GM23248 (cell line): ENCODE measurements at regions not wholly inside any gene's neighbourhood (a gene's known extent, or its start where the extent isn't known, plus 50 kb on each side); places are given as distances from the start of the nearest gene placed in this dataset.

Experiments
- DNase-seq: peaks from one replicate; pipeline ENCODE4 v3.0.0-alpha.2; 2015
- H2AFZ ChIP-seq: fragments of 200-600 bp; sonication (generic); 2 replicates; pipeline ENCODE4 v1.6.1; 2016; ENCODE audit warnings: antibody characterized with exemption
- H3F3A ChIP-seq: fragments of 200-600 bp; sonication (generic); 2 replicates; pipeline ENCODE4 v1.6.1; 2016; ENCODE audit warnings: mild to moderate bottlenecking, antibody characterized with exemption, mixed run types; ENCODE audit not compliant: insufficient read depth
- H3K27ac ChIP-seq: fragments of 200-600 bp; sonication (generic); 2 replicates; pipeline ENCODE4 v1.5.1; 2016; ENCODE audit warnings: mild to moderate bottlenecking
- H3K27me3 ChIP-seq: fragments of 200-600 bp; sonication (generic); replicated peaks from 2 replicates; pipeline ENCODE4 v1.6.1; 2016; ENCODE audit warnings: mild to moderate bottlenecking; ENCODE audit not compliant: insufficient read depth
- H3K36me3 ChIP-seq: fragments of 200-600 bp; sonication (generic); 2 replicates; pipeline ENCODE4 v1.6.1; 2016; ENCODE audit warnings: low read depth, mild to moderate bottlenecking
- H3K4me1 ChIP-seq: fragments of 200-600 bp; sonication (generic); 2 replicates; pipeline ENCODE4 v1.6.1; 2016; ENCODE audit warnings: mild to moderate bottlenecking; ENCODE audit not compliant: insufficient read depth
- H3K4me2 ChIP-seq: fragments of 200-600 bp; sonication (generic); one replicate; pipeline ENCODE4 v1.6.1; 2016; ENCODE audit warnings: mild to moderate bottlenecking; ENCODE audit not compliant: unreplicated experiment
- H3K4me3 ChIP-seq: fragments of 200-600 bp; sonication (generic); 2 replicates; pipeline ENCODE4 v1.5.1; 2016; ENCODE audit warnings: mild to moderate bottlenecking
- H3K79me2 ChIP-seq: fragments of 200-600 bp; sonication (generic); 2 replicates; pipeline ENCODE4 v1.6.1; 2016; ENCODE audit warnings: mild to moderate bottlenecking; ENCODE audit not compliant: insufficient read depth
- H3K9ac ChIP-seq: fragments of 200-600 bp; sonication (generic); 2 replicates; pipeline ENCODE4 v1.6.1; 2016; ENCODE audit warnings: mild to moderate bottlenecking
- H3K9me2 ChIP-seq: fragments of 200-600 bp; sonication (generic); 2 replicates; pipeline ENCODE4 v1.6.1; 2016; ENCODE audit warnings: mixed run types, mild to moderate bottlenecking, moderate library complexity; ENCODE audit not compliant: insufficient read depth
- H3K9me3 ChIP-seq: fragments of 200-600 bp; sonication (generic); one replicate; pipeline ENCODE4 v1.6.1; 2017; ENCODE audit warnings: low read depth
- H4K20me1 ChIP-seq: fragments of 200-600 bp; sonication (generic); 2 replicates; pipeline ENCODE4 v1.6.0; 2016; ENCODE audit not compliant: insufficient read depth
- EZH2 ChIP-seq: fragments of 200-600 bp; sonication (generic); IDR thresholded peaks from 2 replicates; pipeline ENCODE4 v1.6.1; 2018; ENCODE audit warnings: antibody characterized with exemption, mild to moderate bottlenecking; ENCODE audit not compliant: insufficient read depth, poor library complexity, severe bottlenecking
- EZH2phosphoT487 ChIP-seq: fragments of 200-600 bp; sonication (generic); IDR thresholded peaks from 2 replicates; pipeline ENCODE4 v1.6.1; 2018; ENCODE audit warnings: antibody characterized with exemption, moderate library complexity, mild to moderate bottlenecking, low read depth; ENCODE audit not compliant: insufficient read depth
- WGBS, 2 experiments: methylation state at CpG; one replicate each; pipeline ENCODE4 v1.1.6; 2015 to 2017; ENCODE audit warnings: low lambda C conversion rate in 2 of 2, low coverage in 1 of 2; ENCODE audit errors: missing lambda C conversion rate in 2 of 2; 5-methylcytosine and 5-hydroxymethylcytosine counted together
- in situ Hi-C: fragments of 300-500 bp; cut with MboI; formaldehyde crosslinking; loops from 2 replicates; pipeline ENCODE4 v1.15.0; 2020

GRCh38 chr4:159902648-159903047 lies 799.8 kb downstream of the RAPGEF2 start:
- no peak for DNase-seq
- H3F3A ChIP-seq: no peaks in the 10 kb centered on the region
- H3K4me1 ChIP-seq: no peaks in the 10 kb centered on the region
- H2AFZ ChIP-seq: no peak overlapping the region
- TF ChIP-seq EZH2: no peak
- H3K27me3 ChIP-seq: no peaks in the 10 kb centered on the region
- in situ Hi-C loops: no loop called here
- no peak overlapping the region for H3K4me2 ChIP-seq
- H3K9me2 ChIP-seq: no peaks in the 10 kb centered on the region
- no peak overlapping the region for H3K4me3 ChIP-seq
- H3K36me3 ChIP-seq: no peaks in the 10 kb centered on the region
- no peaks in the 10 kb centered on the region for H4K20me1 ChIP-seq
- H3K27ac ChIP-seq: no peak overlapping the region
- WGBS, 2 experiments: 0 to 8% methylated on average over 1 of the region's 1 CpG
- no peak overlapping the region for H3K9ac ChIP-seq
- peaks cover 3% of the 10 kb centered on the region for H3K9me3 ChIP-seq
- H3K79me2 ChIP-seq: no peaks in the 10 kb centered on the region

GRCh38 chr4:159904906-159905305 lies 802.0 kb downstream of the RAPGEF2 start:
- Histone ChIP-seq H3K9me3 (peaks cover 3% of the 10 kb centered on the region), H3K4me3 (no peak overlapping the region), H3K9me2 (no peaks in the 10 kb centered on the region), H3F3A (no peaks in the 10 kb centered on the region), H3K36me3 (no peaks in the 10 kb centered on the region), H3K27ac (no peak overlapping the region), H3K27me3 (no peaks in the 10 kb centered on the region), H3K4me1 (no peaks in the 10 kb centered on the region), H3K4me2 (no peak overlapping the region), H2AFZ (no peak overlapping the region), H3K79me2 (no peaks in the 10 kb centered on the region), H3K9ac (no peak overlapping the region), H4K20me1 (no peaks in the 10 kb centered on the region)
- TF ChIP-seq EZH2 (no peak), EZH2phosphoT487 (no peak)
- 7 to 17% methylated on average over 2 of the region's 2 CpGs for WGBS, 2 experiments
- no peak for DNase-seq
- in situ Hi-C loops: no loop called here

- Histone ChIP-seq H4K20me1 (no peaks in the 10 kb centered on the region), H3K4me2 (no peak overlapping the region), H3F3A (no peaks in the 10 kb centered on the region), H3K27ac (no peak overlapping the region), H3K79me2 (no peaks in the 10 kb centered on the region), H3K9me3 (peaks cover 3% of the 10 kb centered on the region), H3K36me3 (no peaks in the 10 kb centered on the region), H3K27me3 (no peaks in the 10 kb centered on the region), H3K4me1 (no peaks in the 10 kb centered on the region), H2AFZ (no peak overlapping the region), H3K9me2 (no peaks in the 10 kb centered on the region), H3K4me3 (no peak overlapping the region), H3K9ac (no peak overlapping the region)
- in situ Hi-C loops: no loop called here
- DNase-seq: no peak
- TF ChIP-seq EZH2phosphoT487: no peak
- no peak for TF ChIP-seq EZH2
These were observed 803.2 kb downstream of the RAPGEF2 start for GRCh38 chr4:159906051-159906450.

GRCh38 chr4:159906517-159906916 lies 803.6 kb downstream of the RAPGEF2 start:
- H3K36me3 ChIP-seq: no peaks in the 10 kb centered on the region
- H3K4me1 ChIP-seq: no peaks in the 10 kb centered on the region
- no peaks in the 10 kb centered on the region for H3K27me3 ChIP-seq
- in situ Hi-C loops: no loop called here
- no peaks in the 10 kb centered on the region for H3K9me2 ChIP-seq
- H3K9ac ChIP-seq: no peak overlapping the region
- no peak overlapping the region for H2AFZ ChIP-seq
- H4K20me1 ChIP-seq: no peaks in the 10 kb centered on the region
- H3K4me2 ChIP-seq: no peak overlapping the region
- no peak overlapping the region for H3K27ac ChIP-seq
- no peaks in the 10 kb centered on the region for H3K79me2 ChIP-seq
- no peak for DNase-seq
- H3K9me3 ChIP-seq: no peaks in the 10 kb centered on the region
- TF ChIP-seq EZH2 (no peak), EZH2phosphoT487 (no peak)
- H3K4me3 ChIP-seq: no peak overlapping the region
- no peaks in the 10 kb centered on the region for H3F3A ChIP-seq

- no peak overlapping the region for H3K4me2 ChIP-seq
- no peaks in the 10 kb centered on the region for H3K4me1 ChIP-seq
- no peak overlapping the region for H3K27ac ChIP-seq
- WGBS, 2 experiments: 26 to 39% methylated on average over 3 of the region's 3 CpGs
- no peaks in the 10 kb centered on the region for H3F3A ChIP-seq
- H3K9me2 ChIP-seq: no peaks in the 10 kb centered on the region
- H3K79me2 ChIP-seq: no peaks in the 10 kb centered on the region
- H2AFZ ChIP-seq: no peak overlapping the region
- no peaks in the 10 kb centered on the region for H4K20me1 ChIP-seq
- TF ChIP-seq EZH2: no peak
- no peak overlapping the region for H3K4me3 ChIP-seq
- no peaks in the 10 kb centered on the region for H3K27me3 ChIP-seq
- no peaks in the 10 kb centered on the region for H3K9me3 ChIP-seq
- DNase-seq: no peak
- no peak overlapping the region for H3K9ac ChIP-seq
- H3K36me3 ChIP-seq: no peaks in the 10 kb centered on the region
- in situ Hi-C loops: no loop called here
These were observed 807.8 kb downstream of the RAPGEF2 start for GRCh38 chr4:159910721-159911120.
